ENCODE measurements at regions not wholly inside any gene's neighbourhood (a gene's known extent, or its start where the extent isn't known, plus 50 kb on each side); places are given as distances from the start of the nearest gene placed in this dataset.

DNA sequence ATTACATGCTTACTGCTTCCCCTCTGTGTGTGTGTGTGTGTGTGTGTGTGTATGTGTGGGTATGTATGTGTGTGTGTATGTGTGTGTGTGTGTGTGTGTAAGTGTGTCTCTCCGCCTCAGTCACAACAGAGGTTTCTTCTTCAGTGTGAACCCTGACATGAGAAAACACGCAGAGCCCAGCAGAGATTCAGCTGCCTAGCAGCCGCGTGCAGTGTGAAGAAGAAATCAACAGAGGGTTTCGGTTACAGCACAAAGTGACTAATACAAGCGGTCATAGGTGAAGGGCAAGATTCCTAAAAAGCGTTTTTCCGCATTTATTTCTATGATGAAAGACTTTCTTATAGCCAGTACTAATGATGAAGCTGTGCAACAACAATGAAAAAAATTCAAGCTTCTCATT lies 55.3 kb upstream of the ZFP42 start:
- ATAC-seq (no peak), DNase-seq (ENCODE audit: low spot score) (no peak), FAIRE-seq (no peak)
- Histone ChIP-seq H3K79me2 (ENCODE audit: insufficient read depth, low read length) (no peaks in the 10 kb centered on the region), H4K20me1 (ENCODE audit: insufficient read depth, low read length) (no peaks in the 10 kb centered on the region), H2AFZ (ENCODE audit: low read length) (no peak overlapping the region), H3K27ac (ENCODE audit: extremely low read length, insufficient read depth, low read length) (no peak overlapping the region), H3K27me3 (ENCODE audit: control insufficient read depth in 1 of 2, insufficient read depth in 2 of 2, low read length in 2 of 2) (peaks cover 0 to 3% of the 10 kb centered on the region in 2 experiments; a peak in 4 of 5 replicates), H3K36me3 (replicated peaks in 1 of 2; ENCODE audit: control insufficient read depth in 1 of 2, insufficient read depth in 2 of 2, low read length in 2 of 2) (no peaks in the 10 kb centered on the region), H3K9ac (ENCODE audit: insufficient read depth, low read depth, low read length) (no peak overlapping the region), H3K4me1 (ENCODE audit: insufficient read depth, low read length) (no peaks in the 10 kb centered on the region), H3K4me3 (replicated peaks in 1 of 3; ENCODE audit: insufficient read depth in 1 of 3, low read depth in 2 of 3, low read length in 3 of 3) (no peak overlapping the region), H3K9me3 (ENCODE audit: low read length) (no peaks in the 10 kb centered on the region), H3K4me2 (ENCODE audit: low read depth, low read length) (no peak overlapping the region)
- POLR2A ChIA-PET = no interaction called here
- no TSS peak for BruUV-seq (replicated peaks)
- intact Hi-C loops (cut with micrococcal nuclease; ENCODE audit: unreplicated experiment) = no loop called here
- CTCF ChIA-PET (ENCODE audit: low intra/inter-chr PET ratio, low total read pairs) = no interaction called here
- WGBS (ENCODE audit: low lambda C conversion rate) = 32% methylated on average over 8 of the region's 8 CpGs
- in situ Hi-C loops (cut with HindIII; ENCODE audit: extremely low pct_ligation_motif_present, low pct_unique_long_range_greater_than_20kb) = no loop called here
- TF ChIP-seq SIX4 (CRISPR knock-in tag; IDR thresholded peaks at IDR 0.05) = no peak

DNA sequence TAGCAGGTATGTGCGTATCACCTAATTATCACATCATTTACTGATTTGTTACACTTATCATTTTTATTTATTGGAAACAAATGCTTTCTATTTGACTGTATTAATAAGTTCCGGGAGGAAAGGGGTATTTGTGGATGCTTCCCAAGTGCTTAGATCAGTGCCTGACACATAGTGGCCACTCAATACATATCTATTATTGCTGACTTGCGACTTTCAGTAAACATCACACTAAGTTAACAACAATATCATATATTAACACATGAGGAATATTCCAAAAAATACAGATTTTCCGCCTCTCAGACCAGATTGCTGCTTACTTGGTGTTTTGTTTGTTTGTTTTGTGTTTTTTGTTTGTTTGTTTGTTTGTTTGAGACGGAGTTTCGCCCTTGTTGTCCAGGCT lies 52.6 kb upstream of the ZFP42 start:
- ChIA-PET CTCF (ENCODE audit: low intra/inter-chr PET ratio, low total read pairs) (no interaction called here), POLR2A (no interaction called here)
- Histone ChIP-seq H3K4me2 (ENCODE audit: low read depth, low read length) (no peak overlapping the region), H3K79me2 (ENCODE audit: insufficient read depth, low read length) (no peaks in the 10 kb centered on the region), H4K20me1 (ENCODE audit: insufficient read depth, low read length) (no peaks in the 10 kb centered on the region), H3K27me3 (ENCODE audit: control insufficient read depth in 1 of 2, insufficient read depth in 2 of 2, low read length in 2 of 2) (peaks cover 0 to 3% of the 10 kb centered on the region in 2 experiments; a peak in 3 of 5 replicates), H3K4me1 (ENCODE audit: insufficient read depth, low read length) (no peaks in the 10 kb centered on the region), H3K36me3 (replicated peaks in 1 of 2; ENCODE audit: control insufficient read depth in 1 of 2, insufficient read depth in 2 of 2, low read length in 2 of 2) (no peaks in the 10 kb centered on the region), H3K9ac (ENCODE audit: insufficient read depth, low read depth, low read length) (no peak overlapping the region), H3K9me3 (ENCODE audit: low read length) (no peaks in the 10 kb centered on the region), H2AFZ (ENCODE audit: low read length) (no peak overlapping the region), H3K4me3 (replicated peaks in 1 of 3; ENCODE audit: insufficient read depth in 1 of 3, low read depth in 2 of 3, low read length in 3 of 3) (no peak overlapping the region), H3K27ac (ENCODE audit: extremely low read length, insufficient read depth, low read length) (no peak overlapping the region)
- intact Hi-C loops (cut with micrococcal nuclease; ENCODE audit: unreplicated experiment) = no loop called here
- ATAC-seq (no peak), FAIRE-seq (no peak), DNase-seq (ENCODE audit: low spot score) (no peak)
- WGBS (ENCODE audit: low lambda C conversion rate) = 16% methylated on average over 6 of the region's 6 CpGs
- in situ Hi-C loops (cut with HindIII; ENCODE audit: extremely low pct_ligation_motif_present, low pct_unique_long_range_greater_than_20kb) = no loop called here
- BruUV-seq (replicated peaks) = no TSS peak
- TF ChIP-seq, protein P1, sequence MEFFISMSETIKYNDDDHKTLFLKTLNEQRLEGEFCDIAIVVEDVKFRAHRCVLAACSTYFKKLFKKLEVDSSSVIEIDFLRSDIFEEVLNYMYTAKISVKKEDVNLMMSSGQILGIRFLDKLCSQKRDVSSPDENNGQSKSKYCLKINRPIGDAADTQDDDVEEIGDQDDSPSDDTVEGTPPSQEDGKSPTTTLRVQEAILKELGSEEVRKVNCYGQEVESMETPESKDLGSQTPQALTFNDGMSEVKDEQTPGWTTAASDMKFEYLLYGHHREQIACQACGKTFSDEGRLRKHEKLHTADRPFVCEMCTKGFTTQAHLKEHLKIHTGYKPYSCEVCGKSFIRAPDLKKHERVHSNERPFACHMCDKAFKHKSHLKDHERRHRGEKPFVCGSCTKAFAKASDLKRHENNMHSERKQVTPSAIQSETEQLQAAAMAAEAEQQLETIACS (CRISPR knock-in tag; IDR thresholded peaks at IDR 0.05) = no peak
- peak; percentile 48 to 70; a peak in 3 of 4 replicates for TF ChIP-seq MAFK (conservative IDR thresholded peaks at IDR 0.05 in 1 of 2, IDR thresholded peaks at IDR 0.05 in 1 of 2; ENCODE audit: low read length in 2 of 2)
- peak; percentile 41; the same call in 1 of the 2 replicates for TF ChIP-seq MAFF (IDR thresholded peaks at IDR 0.05; ENCODE audit: low read depth, low read length)
- no peak for TF ChIP-seq DNMT3B (CRISPR knock-in tag; conservative IDR thresholded peaks at IDR 0.05)
